HAP-1 (cell line): ENCODE measurements at regions not wholly inside any gene's neighbourhood (a gene's known extent, or its start where the extent isn't known, plus 50 kb on each side); places are given as distances from the start of the nearest gene placed in this dataset.

Experiments used
- DNase-seq, 2 experiments: peaks; one replicate each; pipeline ENCODE4 v3.0.0-alpha.2; 2016 to 2020; ENCODE audit warnings: low spot score in 2 of 2
- H3K27me3 ChIP-seq: fragments of 250-450 bp; sonication (Bioruptor Pico); 2 replicates; pipeline ENCODE4 v1.5.1; 2020; ENCODE audit warnings: low read depth, mild to moderate bottlenecking, moderate library complexity
- H3K36me3 ChIP-seq: fragments of 250-450 bp; sonication (Bioruptor Pico); replicated peaks from 2 replicates; pipeline ENCODE4 v1.5.1; 2020; ENCODE audit warnings: mild to moderate bottlenecking
- H3K4me1 ChIP-seq: fragments of 250-450 bp; sonication (Bioruptor Pico); 2 replicates; pipeline ENCODE4 v1.5.1; 2020; ENCODE audit warnings: mild to moderate bottlenecking
- H3K4me3 ChIP-seq: fragments of 250-450 bp; sonication (Bioruptor Pico); 2 replicates; pipeline ENCODE4 v1.5.1; 2020; ENCODE audit warnings: mild to moderate bottlenecking, moderate library complexity
- H3K9me3 ChIP-seq: fragments of 250-450 bp; sonication (Bioruptor Pico); 2 replicates; pipeline ENCODE4 v1.5.1; 2020; ENCODE audit warnings: mild to moderate bottlenecking, moderate library complexity
- in situ Hi-C: fragments of 300-500 bp; cut with MboI; formaldehyde crosslinking; loops from 3 replicates; pipeline ENCODE4 v1.14.3; 2020; ENCODE audit warnings: low sequenced_read_pairs, inconsistent platforms, mixed read lengths

- no peak for DNase-seq
- in situ Hi-C loops, result no loop called here
- Histone ChIP-seq H3K27me3 (no peaks in the 10 kb centered on the region), H3K9me3 (no peaks in the 10 kb centered on the region; the same call in 1 of the 2 replicates), H3K4me1 (no peaks in the 10 kb centered on the region), H3K4me3 (no peak overlapping the region), H3K36me3 (no peaks in the 10 kb centered on the region)
Observed at GRCh38 chr11:26823963-26824362, 102.1 kb upstream of the SLC5A12 start.

GRCh38 chr11:26827567-26828081, 105.8 kb upstream of the SLC5A12 start:
- no peaks in the 10 kb centered on the region; the same call in 1 of the 2 replicates for H3K9me3 ChIP-seq
- no peaks in the 10 kb centered on the region for H3K4me1 ChIP-seq
- in situ Hi-C loops, result no loop called here
- H3K27me3 ChIP-seq, result no peaks in the 10 kb centered on the region
- DNase-seq, result no peak
- no peaks in the 10 kb centered on the region for H3K36me3 ChIP-seq
- H3K4me3 ChIP-seq, result no peak overlapping the region

- H3K4me1 ChIP-seq, result no peaks in the 10 kb centered on the region
- H3K27me3 ChIP-seq, result no peaks in the 10 kb centered on the region
- no peak for DNase-seq
- no peak overlapping the region for H3K4me3 ChIP-seq
- no peaks in the 10 kb centered on the region for H3K36me3 ChIP-seq
- no peaks in the 10 kb centered on the region; the same call in 1 of the 2 replicates for H3K9me3 ChIP-seq
- in situ Hi-C loops, result no loop called here
Observed at GRCh38 chr11:26828288-26828687, 106.4 kb upstream of the SLC5A12 start.

GRCh38 chr11:26830218-26830617, 108.4 kb upstream of the SLC5A12 start:
- in situ Hi-C loops, result no loop called here
- Histone ChIP-seq H3K4me1 (no peaks in the 10 kb centered on the region), H3K4me3 (no peak overlapping the region), H3K27me3 (no peaks in the 10 kb centered on the region), H3K9me3 (no peaks in the 10 kb centered on the region), H3K36me3 (no peaks in the 10 kb centered on the region)
- no peak for DNase-seq

- DNase-seq, result no peak
- Histone ChIP-seq H3K4me3 (no peak overlapping the region), H3K9me3 (no peaks in the 10 kb centered on the region), H3K4me1 (no peaks in the 10 kb centered on the region), H3K36me3 (no peaks in the 10 kb centered on the region), H3K27me3 (no peaks in the 10 kb centered on the region)
- in situ Hi-C loops, result no loop called here
Observed at GRCh38 chr11:26830757-26831156, 108.9 kb upstream of the SLC5A12 start.

GRCh38 chr11:26834601-26835000, 112.7 kb upstream of the SLC5A12 start:
- no peaks in the 10 kb centered on the region for H3K4me1 ChIP-seq
- no peaks in the 10 kb centered on the region for H3K27me3 ChIP-seq
- H3K36me3 ChIP-seq, result no peaks in the 10 kb centered on the region
- DNase-seq, result no peak
- in situ Hi-C loops, result no loop called here
- no peaks in the 10 kb centered on the region for H3K9me3 ChIP-seq
- no peak overlapping the region for H3K4me3 ChIP-seq

- in situ Hi-C loops, result no loop called here
- H3K4me3 ChIP-seq, result no peak overlapping the region
- H3K9me3 ChIP-seq, result no peaks in the 10 kb centered on the region
- no peaks in the 10 kb centered on the region for H3K36me3 ChIP-seq
- no peaks in the 10 kb centered on the region for H3K4me1 ChIP-seq
- DNase-seq, result no peak
- H3K27me3 ChIP-seq, result no peaks in the 10 kb centered on the region
Observed at GRCh38 chr11:26835611-26836010, 113.8 kb upstream of the SLC5A12 start.

- no peak for DNase-seq
- H3K4me1 ChIP-seq, result no peaks in the 10 kb centered on the region
- H3K4me3 ChIP-seq, result no peak overlapping the region
- H3K36me3 ChIP-seq, result no peaks in the 10 kb centered on the region
- no peaks in the 10 kb centered on the region for H3K9me3 ChIP-seq
- in situ Hi-C loops, result no loop called here
- no peaks in the 10 kb centered on the region for H3K27me3 ChIP-seq
Observed at GRCh38 chr11:26837154-26837553, 115.3 kb upstream of the SLC5A12 start.

GRCh38 chr11:26839911-26840698, 118.2 kb upstream of the SLC5A12 start:
- Histone ChIP-seq H3K4me3 (no peak overlapping the region), H3K9me3 (no peaks in the 10 kb centered on the region), H3K4me1 (no peaks in the 10 kb centered on the region), H3K36me3 (no peaks in the 10 kb centered on the region), H3K27me3 (no peaks in the 10 kb centered on the region)
- in situ Hi-C loops, result no loop called here
- no peak for DNase-seq

GRCh38 chr11:26841818-26842473, 120.1 kb upstream of the SLC5A12 start:
- no peaks in the 10 kb centered on the region for H3K36me3 ChIP-seq
- no peak overlapping the region for H3K4me3 ChIP-seq

GRCh38 chr11:26842478-26843282, 120.8 kb upstream of the SLC5A12 start:
- Histone ChIP-seq H3K9me3 (no peaks in the 10 kb centered on the region), H3K36me3 (no peaks in the 10 kb centered on the region), H3K4me3 (no peak overlapping the region), H3K27me3 (no peaks in the 10 kb centered on the region), H3K4me1 (no peaks in the 10 kb centered on the region)
- DNase-seq, result no peak
- in situ Hi-C loops, result no loop called here

More at GRCh38 chr11:26841818-26842473, 120.1 kb upstream of the SLC5A12 start:
- Histone ChIP-seq H3K4me1 (no peaks in the 10 kb centered on the region), H3K27me3 (no peaks in the 10 kb centered on the region), H3K9me3 (no peaks in the 10 kb centered on the region)
- in situ Hi-C loops, result no loop called here
- no peak for DNase-seq

- in situ Hi-C loops, result no loop called here
- Histone ChIP-seq H3K27me3 (no peaks in the 10 kb centered on the region), H3K4me1 (no peaks in the 10 kb centered on the region), H3K4me3 (no peak overlapping the region), H3K36me3 (no peaks in the 10 kb centered on the region), H3K9me3 (no peaks in the 10 kb centered on the region)
- no peak for DNase-seq
Observed at GRCh38 chr11:26843539-26843938, 121.7 kb upstream of the SLC5A12 start.

GRCh38 chr11:26844963-26845362, 123.1 kb upstream of the SLC5A12 start:
- no peak for DNase-seq
- Histone ChIP-seq H3K4me1 (no peaks in the 10 kb centered on the region), H3K36me3 (no peaks in the 10 kb centered on the region), H3K27me3 (no peaks in the 10 kb centered on the region), H3K4me3 (no peak overlapping the region), H3K9me3 (no peaks in the 10 kb centered on the region)
- in situ Hi-C loops, result no loop called here

GRCh38 chr11:26846227-26846626, 124.4 kb upstream of the SLC5A12 start:
- no peak for DNase-seq
- in situ Hi-C loops, result no loop called here
- H3K9me3 ChIP-seq, result no peaks in the 10 kb centered on the region

More at GRCh38 chr11:26846227-26846626, 124.4 kb upstream of the SLC5A12 start:
- Histone ChIP-seq H3K36me3 (no peaks in the 10 kb centered on the region), H3K4me1 (no peaks in the 10 kb centered on the region), H3K27me3 (no peaks in the 10 kb centered on the region), H3K4me3 (no peak overlapping the region)
